CD4-positive, alpha-beta T cell treated with Interleukin-21 for 1 hour (primary cell): ENCODE measurements at regions not wholly inside any gene's neighbourhood (a gene's known extent, or its start where the extent isn't known, plus 50 kb on each side); places are given as distances from the start of the nearest gene placed in this dataset.

Source experiments
- DNase-seq: peaks from one replicate; pipeline ENCODE4 v3.0.0-alpha.2; 2020

DNA sequence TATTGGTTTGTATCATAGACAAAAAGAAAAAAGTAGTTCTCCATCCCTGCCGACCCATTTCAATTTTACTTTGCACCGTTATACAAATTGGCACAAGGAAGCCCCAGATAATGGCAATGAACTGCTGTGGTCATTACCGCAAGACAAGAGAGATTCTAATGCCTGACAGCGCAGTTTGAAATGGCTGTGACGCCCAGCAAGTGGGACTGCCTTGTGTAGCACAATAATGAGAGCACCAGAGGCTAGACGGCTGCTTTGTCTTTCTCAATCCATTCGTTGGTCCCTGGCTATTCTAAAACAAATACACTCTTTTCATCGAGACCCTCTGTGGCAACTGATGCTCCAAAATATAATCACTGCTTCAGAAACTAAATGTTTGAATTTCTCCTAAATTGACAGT is 192.4 kb upstream of the NEIL3 start:
- DNase-seq, result no peak

DNA sequence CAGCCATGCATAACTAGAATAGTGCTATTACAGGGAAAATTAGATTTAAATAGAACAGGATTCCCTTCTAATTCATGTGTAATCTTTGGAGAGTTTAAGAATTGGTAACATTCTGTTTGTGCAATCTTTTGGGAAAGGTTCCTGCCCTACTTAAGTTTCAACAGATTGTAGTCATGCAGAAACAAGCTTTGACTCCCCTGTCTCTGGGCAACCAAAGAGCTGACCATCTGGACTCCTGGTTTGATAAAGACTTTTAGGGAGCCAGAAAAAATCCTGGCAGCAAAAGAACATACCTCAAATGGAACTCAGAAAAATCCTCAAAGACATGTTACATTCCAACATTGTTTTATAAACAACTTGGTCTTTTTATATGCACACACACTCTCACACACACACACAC is 191.1 kb upstream of the NEIL3 start:
- no peak for DNase-seq

DNA sequence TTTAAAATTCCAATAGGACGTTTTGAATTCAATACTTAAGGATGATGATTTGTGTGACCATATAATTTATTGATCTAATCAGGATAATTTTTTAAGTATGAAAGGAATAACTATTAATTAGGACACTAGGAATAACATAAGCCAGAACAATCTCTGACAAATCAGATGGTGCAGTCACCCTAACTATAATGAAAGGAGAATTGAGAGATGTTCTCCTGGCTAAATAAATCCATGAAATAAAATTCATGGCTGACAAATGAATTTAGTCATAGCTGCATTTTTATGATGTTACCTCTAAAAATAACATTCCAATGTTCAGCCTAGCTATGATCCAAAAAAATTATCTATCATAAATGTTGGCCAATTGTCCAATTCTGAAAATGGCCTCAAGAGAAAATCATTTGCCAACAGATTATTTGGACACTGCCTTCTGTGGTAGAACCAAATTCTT is 190.6 kb upstream of the NEIL3 start:
- no peak for DNase-seq

DNA sequence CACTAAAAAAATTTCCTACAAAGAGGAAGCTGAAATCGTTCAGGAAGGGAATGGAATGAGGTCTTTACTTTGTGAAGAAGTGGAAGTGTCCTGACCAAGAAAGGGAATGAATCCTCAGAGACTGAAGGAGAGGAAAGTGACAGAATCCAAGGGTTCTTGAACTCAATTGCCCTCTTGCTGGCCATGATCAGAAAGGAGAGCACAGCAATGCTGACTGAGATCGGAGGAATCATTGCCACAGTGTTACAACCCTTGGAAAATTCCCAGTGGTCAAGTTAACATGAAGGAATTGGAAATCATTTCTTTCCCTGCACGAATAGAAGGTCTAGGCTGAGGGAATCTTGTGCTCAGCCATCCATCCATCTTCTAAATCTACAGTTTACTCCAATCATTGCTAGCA is 190.0 kb upstream of the NEIL3 start:
- no peak for DNase-seq

GRCh38 chr4:177123811-177124210 is 185.9 kb upstream of the NEIL3 start:
- DNase-seq, result no peak

DNA sequence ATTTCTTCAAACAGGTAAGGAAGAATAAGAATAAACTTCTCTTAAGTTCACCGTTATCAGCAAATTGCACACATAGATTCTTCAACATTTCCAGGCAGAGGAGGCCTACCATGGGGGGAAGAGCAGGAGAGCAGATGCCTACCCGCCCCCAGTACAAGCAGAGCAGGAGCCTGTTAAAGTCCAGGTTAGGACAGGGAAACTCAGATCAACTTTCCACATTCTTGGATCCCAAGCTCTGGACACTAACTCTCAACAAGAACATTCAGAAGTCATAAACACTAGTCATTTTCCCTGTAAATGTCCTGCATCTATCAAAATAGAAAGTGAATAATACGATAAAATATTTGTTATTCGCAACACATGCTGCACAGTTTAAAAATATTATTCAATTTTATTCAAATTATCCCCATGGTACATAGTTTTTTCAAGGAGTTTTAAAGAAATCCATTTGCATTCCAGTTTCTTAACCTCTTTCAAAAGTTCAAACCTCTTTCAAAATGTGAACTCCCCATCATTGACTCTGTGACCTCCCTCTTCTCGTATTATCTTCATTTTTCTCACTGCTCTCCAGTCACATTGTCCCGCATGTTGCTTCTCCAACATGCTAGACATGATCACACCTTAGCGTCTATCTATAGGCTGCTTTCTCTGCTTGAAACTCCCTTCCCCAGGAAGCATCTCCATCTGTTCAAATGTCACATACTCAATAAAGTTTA is 185.2 kb upstream of the NEIL3 start:
- DNase-seq, result no peak

DNA sequence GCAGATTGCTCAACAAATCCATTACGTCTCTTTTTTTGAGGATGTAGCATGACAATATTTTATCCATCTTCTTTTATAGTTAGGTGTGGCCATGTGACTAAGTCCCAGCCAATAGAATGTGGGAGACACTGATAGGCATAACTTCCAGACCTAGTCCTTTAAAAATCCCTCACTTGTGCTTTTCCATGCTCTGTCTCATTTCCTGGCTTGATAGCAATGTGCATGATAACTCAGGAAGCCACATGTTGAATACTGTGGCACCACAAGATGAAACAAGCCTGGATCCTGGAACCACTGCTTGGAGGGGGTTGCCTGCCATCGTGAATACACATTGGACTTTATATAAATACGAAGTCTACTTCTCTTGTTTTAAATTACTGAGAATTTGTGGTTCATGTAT is 184.0 kb upstream of the NEIL3 start:
- no peak for DNase-seq

GRCh38 chr4:177127658-177128057 is 182.0 kb upstream of the NEIL3 start:
- no peak for DNase-seq

GRCh38 chr4:177128306-177128705 is 181.4 kb upstream of the NEIL3 start:
- DNase-seq, result no peak

GRCh38 chr4:177131736-177132135 is 177.9 kb upstream of the NEIL3 start:
- DNase-seq, result no peak

- DNase-seq, result no peak
Measured at GRCh38 chr4:177147668-177148067, 162.0 kb upstream of the NEIL3 start.

DNA sequence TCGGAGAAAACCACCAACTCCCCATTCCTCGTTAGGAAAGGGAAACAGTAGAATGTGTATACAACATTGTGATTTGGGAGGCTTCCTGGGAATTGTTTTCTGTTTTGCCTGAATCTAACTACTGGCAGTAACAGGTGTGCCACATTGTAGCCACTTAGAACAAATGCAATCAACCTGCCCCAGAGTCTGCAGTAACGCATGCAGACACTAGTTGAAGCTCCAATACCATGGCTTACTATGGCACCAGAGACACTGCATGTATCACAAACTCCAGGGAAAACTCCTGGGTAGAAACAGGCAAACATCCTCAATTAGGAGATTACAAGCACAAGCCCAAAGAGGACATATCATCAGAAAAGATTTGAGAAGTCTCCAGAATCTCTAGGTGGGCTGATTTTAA is 154.2 kb upstream of the NEIL3 start:
- DNase-seq, result no peak

GRCh38 chr4:177159600-177159999 is 150.1 kb upstream of the NEIL3 start:
- no peak for DNase-seq

GRCh38 chr4:177161781-177162180 is 147.9 kb upstream of the NEIL3 start:
- no peak for DNase-seq

DNA sequence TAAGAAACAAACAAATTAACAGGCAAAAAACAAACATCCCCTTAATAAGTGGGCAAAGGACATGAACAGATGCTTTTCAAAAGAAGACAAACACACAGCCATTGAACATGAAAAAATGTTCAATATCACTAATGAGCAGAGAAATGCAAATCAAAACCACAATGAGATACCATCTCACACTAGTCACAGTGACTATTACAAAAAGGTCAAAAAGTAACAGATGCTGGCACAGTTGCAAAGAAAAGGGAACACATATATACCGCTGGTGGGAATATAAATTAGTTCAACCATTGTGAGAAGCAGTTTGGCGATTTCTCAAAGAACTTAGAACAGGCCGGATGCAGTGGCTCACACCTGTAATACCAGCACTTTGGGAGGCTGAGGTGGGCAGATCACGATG is 146.1 kb upstream of the NEIL3 start:
- DNase-seq, result no peak

- no peak for DNase-seq
Measured at GRCh38 chr4:177171588-177171987, 138.1 kb upstream of the NEIL3 start.

GRCh38 chr4:177175473-177175872 is 134.2 kb upstream of the NEIL3 start:
- no peak for DNase-seq

DNA sequence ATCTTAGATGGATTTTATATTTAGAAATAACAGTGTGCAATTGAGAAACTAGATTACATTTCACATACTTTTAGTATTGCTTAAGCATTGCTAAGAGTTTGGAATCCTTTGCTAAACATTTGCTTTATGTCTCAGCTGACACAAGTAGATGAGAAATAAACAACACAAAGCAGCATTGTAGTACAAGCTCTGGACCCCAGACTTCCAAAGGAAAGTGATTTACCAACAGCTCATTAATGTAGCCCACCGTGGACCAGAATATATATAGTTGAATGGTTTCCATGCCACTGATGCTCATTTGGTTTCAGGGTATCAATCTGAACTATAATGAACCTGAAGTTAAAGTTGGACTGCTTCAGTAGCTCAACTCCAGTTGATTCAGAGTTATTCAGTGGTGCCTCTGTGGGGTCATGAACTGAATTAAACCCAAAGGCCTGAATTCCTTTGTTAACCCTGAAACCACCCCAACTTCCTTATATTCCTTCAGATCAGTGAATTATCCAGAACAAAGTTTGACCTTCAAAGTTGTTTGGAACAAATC is 132.1 kb upstream of the NEIL3 start:
- no peak for DNase-seq

DNA sequence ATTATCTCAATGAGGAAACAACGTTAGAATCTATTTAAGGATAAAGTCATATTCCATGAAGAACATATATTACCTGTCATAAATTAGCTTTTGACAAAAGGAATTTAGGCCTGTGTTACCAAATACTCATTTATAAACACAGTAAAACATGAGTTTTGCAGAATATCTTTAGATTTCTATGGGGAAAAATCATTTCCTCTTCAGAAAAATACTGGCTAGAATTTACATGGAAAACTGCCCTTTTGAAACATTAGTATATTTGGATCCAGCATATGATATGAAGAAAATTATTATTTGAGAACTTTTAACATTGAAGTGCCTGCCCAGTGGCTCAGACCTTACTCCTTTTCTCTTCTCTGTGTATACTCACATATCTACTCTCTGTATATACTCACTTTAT is 131.4 kb upstream of the NEIL3 start:
- no peak for DNase-seq

- DNase-seq, result no peak
Measured at GRCh38 chr4:177182166-177182565, 127.5 kb upstream of the NEIL3 start.

- no peak for DNase-seq
Measured at GRCh38 chr4:177182728-177183127, 126.9 kb upstream of the NEIL3 start.

GRCh38 chr4:177185151-177185550 is 124.5 kb upstream of the NEIL3 start:
- no peak for DNase-seq

DNA sequence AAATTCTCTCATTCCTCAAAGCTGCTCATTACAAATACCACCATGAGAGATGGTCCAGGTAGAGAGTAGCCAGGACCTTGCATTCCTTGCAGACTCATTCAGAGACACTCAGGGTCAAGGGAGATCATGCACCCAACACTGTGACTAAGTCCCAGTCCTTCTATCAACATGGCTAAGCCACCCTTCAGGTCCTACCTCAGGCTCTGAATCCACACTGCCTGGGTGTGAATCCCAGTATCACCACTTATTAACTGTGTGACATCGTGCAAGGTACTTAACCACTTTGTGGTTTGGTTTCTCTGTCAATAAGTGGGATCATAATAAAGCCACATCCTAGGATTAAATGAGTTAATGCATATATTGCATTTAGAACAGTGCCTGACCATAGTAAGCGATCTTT is 124.1 kb upstream of the NEIL3 start:
- no peak for DNase-seq

DNA sequence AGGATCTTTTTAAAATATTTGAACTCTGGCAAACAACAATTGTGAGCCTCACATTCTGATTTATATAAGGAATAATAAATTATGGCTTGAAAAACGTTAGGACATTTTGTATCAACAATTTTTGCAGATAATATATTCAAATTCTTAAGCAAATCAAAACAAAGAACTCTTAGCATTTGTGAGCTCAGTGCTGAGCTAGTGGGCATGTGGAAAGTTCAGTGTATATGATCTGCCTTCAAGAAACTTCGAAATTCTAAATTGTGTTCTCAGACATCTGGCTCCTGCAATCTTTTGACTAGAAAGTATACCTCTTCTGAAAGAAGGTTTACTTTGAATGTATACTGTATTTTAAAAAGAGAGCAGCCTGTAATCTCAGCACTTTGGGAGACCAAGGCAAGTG is 122.3 kb upstream of the NEIL3 start:
- DNase-seq, result no peak

GRCh38 chr4:177190995-177191580 is 118.6 kb upstream of the NEIL3 start:
- DNase-seq, result no peak
